OCI-LY3 (cell line): ENCODE measurements at regions not wholly inside any gene's neighbourhood (a gene's known extent, or its start where the extent isn't known, plus 50 kb on each side); places are given as distances from the start of the nearest gene placed in this dataset.

ENCODE experiments used
- CTCF ChIP-seq: fragments of 200-600, 300-600 bp; sonication (generic); IDR thresholded peaks from 2 replicates; pipeline ENCODE4 v1.5.1; 2014; ENCODE audit warnings: antibody characterized with exemption, low read length, low read depth
- EZH2phosphoT487 ChIP-seq: fragments of 200-600 bp; shearing (Covaris generic); IDR thresholded peaks from 2 replicates; pipeline ENCODE4 v1.6.1; 2018; ENCODE audit warnings: antibody characterized with exemption, mixed run types, low read depth

GRCh38 chr19:13610039-13610691, 103.9 kb upstream of the CACNA1A start:
- peak; percentile 40 for TF ChIP-seq CTCF
- no peak for TF ChIP-seq EZH2phosphoT487
